BE2C (cell line): ENCODE measurements at regions not wholly inside any gene's neighbourhood (a gene's known extent, or its start where the extent isn't known, plus 50 kb on each side); places are given as distances from the start of the nearest gene placed in this dataset.
A peak's percentile ranks its signal among the peaks of the same experiment; 100 is the strongest.

ENCODE experiments used
- DNase-seq: peaks from one replicate; pipeline ENCODE4 v3.0.0-alpha.2; 2020
- H3K27me3 ChIP-seq: fragments of 250-450 bp; sonication (Bioruptor Pico); 2 replicates; pipeline ENCODE4 v1.5.1; 2020; ENCODE audit warnings: mild to moderate bottlenecking
- H3K36me3 ChIP-seq: fragments of 250-450 bp; sonication (Bioruptor Pico); 2 replicates; pipeline ENCODE4 v1.5.1; 2020; ENCODE audit warnings: mild to moderate bottlenecking
- H3K4me1 ChIP-seq: fragments of 250-450 bp; sonication (Bioruptor Pico); 2 replicates; pipeline ENCODE4 v1.5.1; 2020
- H3K4me3 ChIP-seq: 2 replicates; pipeline ENCODE4 v1.5.1; 2011; ENCODE audit warnings: low read depth, low read length
- H3K9me3 ChIP-seq: fragments of 250-450 bp; sonication (Bioruptor Pico); 2 replicates; pipeline ENCODE4 v1.5.1; 2020
- TF ChIP-seq, protein P1 (sequence below): IDR thresholded peaks from 2 replicates; pipeline ENCODE4 v1.5.1; 2012; ENCODE audit warnings: mild to moderate bottlenecking, low read depth, low read length

DNA sequence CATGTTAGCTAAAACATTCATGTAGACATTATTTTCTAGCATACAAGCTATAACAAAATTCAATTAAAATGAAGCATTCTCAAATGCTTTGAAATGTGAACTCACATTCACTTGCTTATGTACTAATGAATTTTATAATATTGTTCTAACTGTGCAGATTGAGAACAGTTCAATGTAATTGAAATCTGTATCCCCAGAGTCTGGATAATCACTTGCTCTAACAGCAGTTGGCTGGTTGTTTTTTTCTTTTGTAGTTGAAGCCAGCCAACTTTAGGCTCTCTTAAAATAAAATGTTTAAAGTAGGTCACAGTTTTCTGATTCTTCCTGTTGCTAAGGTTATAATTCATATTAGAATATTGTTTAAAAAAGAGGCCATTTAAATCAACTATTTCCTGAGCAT is 438.9 kb downstream of the NAF1 start:
- Histone ChIP-seq H3K4me3 (no peak overlapping the region), H3K4me1 (no peaks in the 10 kb centered on the region), H3K36me3 (no peaks in the 10 kb centered on the region), H3K9me3 (no peaks in the 10 kb centered on the region), H3K27me3 (no peaks in the 10 kb centered on the region)
- TF ChIP-seq, protein P1, sequence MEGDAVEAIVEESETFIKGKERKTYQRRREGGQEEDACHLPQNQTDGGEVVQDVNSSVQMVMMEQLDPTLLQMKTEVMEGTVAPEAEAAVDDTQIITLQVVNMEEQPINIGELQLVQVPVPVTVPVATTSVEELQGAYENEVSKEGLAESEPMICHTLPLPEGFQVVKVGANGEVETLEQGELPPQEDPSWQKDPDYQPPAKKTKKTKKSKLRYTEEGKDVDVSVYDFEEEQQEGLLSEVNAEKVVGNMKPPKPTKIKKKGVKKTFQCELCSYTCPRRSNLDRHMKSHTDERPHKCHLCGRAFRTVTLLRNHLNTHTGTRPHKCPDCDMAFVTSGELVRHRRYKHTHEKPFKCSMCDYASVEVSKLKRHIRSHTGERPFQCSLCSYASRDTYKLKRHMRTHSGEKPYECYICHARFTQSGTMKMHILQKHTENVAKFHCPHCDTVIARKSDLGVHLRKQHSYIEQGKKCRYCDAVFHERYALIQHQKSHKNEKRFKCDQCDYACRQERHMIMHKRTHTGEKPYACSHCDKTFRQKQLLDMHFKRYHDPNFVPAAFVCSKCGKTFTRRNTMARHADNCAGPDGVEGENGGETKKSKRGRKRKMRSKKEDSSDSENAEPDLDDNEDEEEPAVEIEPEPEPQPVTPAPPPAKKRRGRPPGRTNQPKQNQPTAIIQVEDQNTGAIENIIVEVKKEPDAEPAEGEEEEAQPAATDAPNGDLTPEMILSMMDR = no peak
- DNase-seq = no peak

DNA sequence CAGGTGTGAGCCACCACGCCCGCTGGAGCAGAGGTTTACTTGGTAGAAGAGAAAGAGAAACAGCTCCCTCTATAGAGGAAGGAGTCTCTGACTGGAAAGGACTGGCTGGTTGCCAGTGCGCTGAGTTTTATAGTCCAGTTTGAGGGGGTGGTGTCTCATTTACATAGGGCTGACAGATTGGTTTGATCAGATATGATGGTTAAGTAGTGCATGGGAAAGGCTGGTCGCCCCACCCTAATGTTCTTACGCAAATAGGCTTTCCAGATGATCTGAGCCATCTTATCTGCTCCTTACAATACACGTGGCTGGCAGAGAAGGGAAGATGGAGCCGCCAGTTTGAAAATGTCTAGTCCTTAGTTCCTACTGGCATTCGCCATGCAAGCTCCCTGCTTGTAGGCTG is 439.5 kb downstream of the NAF1 start:
- Histone ChIP-seq H3K4me3 (no peak overlapping the region), H3K36me3 (no peaks in the 10 kb centered on the region), H3K27me3 (no peaks in the 10 kb centered on the region), H3K4me1 (no peaks in the 10 kb centered on the region), H3K9me3 (no peaks in the 10 kb centered on the region)
- TF ChIP-seq, protein P1 = no peak; the same call in 1 of the 2 replicates
- DNase-seq = peak; percentile 44

DNA sequence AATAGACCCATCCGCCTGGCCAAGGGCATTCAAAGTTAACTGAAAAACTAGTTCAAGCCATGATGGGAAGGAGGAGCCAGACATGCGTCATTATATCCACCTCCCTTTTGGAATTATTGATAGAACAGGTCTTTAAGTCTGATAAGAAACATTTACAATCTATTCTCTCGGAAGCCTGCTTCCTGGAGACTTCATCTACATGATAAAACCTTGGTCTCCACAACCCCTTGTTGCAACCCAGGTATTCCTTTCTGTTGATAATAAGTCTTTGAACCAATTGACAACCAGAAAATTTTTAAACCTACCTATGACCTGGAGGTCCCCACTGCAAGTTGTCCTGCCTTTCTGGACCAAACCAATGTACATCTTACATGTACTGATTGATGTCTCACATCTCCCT is 451.3 kb downstream of the NAF1 start:
- TF ChIP-seq, protein P1 = no peak
- H3K4me1 ChIP-seq = no peaks in the 10 kb centered on the region
- no peaks in the 10 kb centered on the region for H3K9me3 ChIP-seq
- no peaks in the 10 kb centered on the region for H3K27me3 ChIP-seq
- no peak for DNase-seq
- H3K36me3 ChIP-seq = no peaks in the 10 kb centered on the region
- no peak overlapping the region for H3K4me3 ChIP-seq

DNA sequence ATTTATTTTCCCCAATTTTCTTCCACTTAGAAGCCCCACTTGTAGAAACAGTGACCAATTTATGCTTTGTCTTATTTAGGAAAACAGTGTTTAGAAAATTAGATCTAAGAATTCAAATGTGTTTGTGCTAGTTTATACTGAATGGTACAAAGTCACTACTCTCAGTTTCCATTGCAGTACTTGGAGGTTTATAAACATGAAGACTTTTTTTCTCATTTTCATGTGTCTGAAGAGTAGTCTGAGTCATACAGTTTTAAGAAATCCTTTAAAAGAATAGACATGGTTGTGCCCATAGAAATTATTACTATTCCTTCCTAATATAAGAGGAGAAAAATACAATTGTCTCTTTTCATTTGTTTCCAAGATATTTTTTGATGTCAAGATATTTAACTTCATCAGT is 458.7 kb downstream of the NAF1 start:
- Histone ChIP-seq H3K4me3 (no peak overlapping the region), H3K36me3 (no peaks in the 10 kb centered on the region), H3K4me1 (no peaks in the 10 kb centered on the region), H3K9me3 (no peaks in the 10 kb centered on the region), H3K27me3 (no peaks in the 10 kb centered on the region)
- no peak for DNase-seq
- TF ChIP-seq, protein P1 = no peak

DNA sequence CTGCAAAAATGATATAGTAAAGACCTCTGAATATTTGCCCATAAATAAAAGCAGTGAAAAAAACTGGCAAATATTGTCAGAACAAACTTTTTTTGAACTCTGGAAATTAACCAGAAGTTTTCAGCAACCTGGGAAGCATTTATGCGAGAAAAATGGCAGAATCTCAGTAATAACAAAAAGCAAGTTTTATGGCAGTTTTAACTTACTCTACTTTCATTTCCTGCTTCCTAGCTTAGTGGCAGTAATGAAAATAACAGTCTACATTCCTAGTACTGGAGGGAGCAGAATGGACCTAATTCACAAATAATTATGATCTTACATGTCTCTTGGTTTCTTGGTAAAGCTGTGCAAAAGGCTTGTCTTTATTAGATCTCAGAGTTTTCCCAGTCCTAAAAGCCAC is 460.1 kb downstream of the NAF1 start:
- TF ChIP-seq, protein P1 = no peak
- no peak for DNase-seq
- no peak overlapping the region for H3K4me3 ChIP-seq

DNA sequence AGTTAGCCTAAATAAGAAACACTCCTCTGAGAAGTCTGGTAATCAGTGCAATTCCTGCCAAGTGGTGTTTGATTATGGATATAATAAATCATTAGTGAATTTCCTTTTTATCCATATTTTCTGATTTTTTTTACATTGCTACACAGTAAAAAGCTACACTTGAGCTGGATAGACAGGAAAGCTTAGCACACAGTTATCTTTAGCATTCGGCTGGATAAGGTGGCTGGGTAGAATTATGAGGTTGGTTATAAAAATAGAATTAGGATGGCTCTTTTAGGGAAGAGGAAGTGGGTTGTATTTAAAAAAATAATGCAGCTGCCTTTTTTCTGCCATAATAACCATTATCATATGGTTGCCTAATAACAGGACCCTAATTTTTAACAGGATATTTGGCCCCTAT is 460.6 kb downstream of the NAF1 start:
- no peak overlapping the region for H3K4me3 ChIP-seq
- H3K36me3 ChIP-seq = no peaks in the 10 kb centered on the region
- no peaks in the 10 kb centered on the region for H3K4me1 ChIP-seq
- no peaks in the 10 kb centered on the region for H3K9me3 ChIP-seq
- no peak for DNase-seq
- TF ChIP-seq, protein P1 = no peak
- no peaks in the 10 kb centered on the region for H3K27me3 ChIP-seq

More for the DNA sequence above, 460.1 kb downstream of the NAF1 start:
- Histone ChIP-seq H3K9me3 (no peaks in the 10 kb centered on the region), H3K36me3 (no peaks in the 10 kb centered on the region), H3K4me1 (no peaks in the 10 kb centered on the region), H3K27me3 (no peaks in the 10 kb centered on the region)
